Activated T-cell treated with anti-CD3 and anti-CD28 coated beads, Interleukin-2, amount 50 U/mL, for 4 hours (primary cell): ENCODE measurements at regions not wholly inside any gene's neighbourhood (a gene's known extent, or its start where the extent isn't known, plus 50 kb on each side); places are given as distances from the start of the nearest gene placed in this dataset.

ENCODE experiments used
- ATAC-seq, 2 donors: fragments of 200-7000 bp; cut with Tn5 transposase; one replicate each; pipeline ENCODE4 v1.10.0; 2021
- DNase-seq: peaks from one replicate; pipeline ENCODE4 v3.0.0-alpha.2; 2020
- H3K27me3 Mint-ChIP-seq: one replicate; pipeline ENCODE4 v1.8.0; 2021; ENCODE audit warnings: low read depth, mixed read lengths
- H3K36me3 Mint-ChIP-seq: one replicate; pipeline ENCODE4 v1.8.0; 2022; ENCODE audit warnings: mixed read lengths; ENCODE audit not compliant: insufficient read depth
- H3K4me1 Mint-ChIP-seq: one replicate; pipeline ENCODE4 v1.8.0; 2021; ENCODE audit warnings: low read depth, mixed read lengths
- H3K4me3 Mint-ChIP-seq: one replicate; pipeline ENCODE4 v1.8.0; 2021; ENCODE audit warnings: mild to moderate bottlenecking, moderate library complexity, mixed read lengths
- H3K9me3 Mint-ChIP-seq: one replicate; pipeline ENCODE4 v1.8.0; 2021; ENCODE audit warnings: mixed read lengths

DNA sequence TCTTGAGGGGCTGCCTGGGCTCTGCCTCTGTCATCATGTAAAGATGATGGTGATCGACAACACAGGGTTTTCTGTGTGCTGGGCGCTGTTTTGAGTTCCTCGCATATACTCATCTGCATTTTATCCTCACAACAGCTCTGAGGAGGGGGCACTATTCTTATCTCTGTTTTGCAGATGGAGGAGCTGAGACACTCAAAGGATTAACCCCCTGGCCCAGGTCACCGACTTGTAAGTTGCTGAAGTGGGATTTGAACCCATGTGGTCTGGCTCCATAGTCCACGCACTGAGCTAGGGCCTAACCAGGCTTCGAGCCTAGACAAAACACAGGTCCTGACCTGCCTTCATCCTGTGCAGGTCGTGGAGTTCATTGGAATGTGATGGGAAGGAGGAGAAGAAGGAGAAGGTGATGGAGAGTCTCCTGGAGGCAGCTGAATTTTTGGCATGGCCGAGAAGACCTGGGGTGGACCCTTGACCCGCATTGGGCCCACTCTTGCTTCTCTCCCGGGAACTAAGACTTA lies 140.0 kb downstream of the ASCL4 start:
- H3K27me3 Mint-ChIP-seq: peaks cover 61% of the 10 kb centered on the region
- no peak overlapping the region for H3K4me3 Mint-ChIP-seq
- no peaks in the 10 kb centered on the region for H3K9me3 Mint-ChIP-seq
- H3K4me1 Mint-ChIP-seq: peaks cover 4% of the 10 kb centered on the region
- no peak for ATAC-seq
- no peak for DNase-seq
- H3K36me3 Mint-ChIP-seq: no peaks in the 10 kb centered on the region

DNA sequence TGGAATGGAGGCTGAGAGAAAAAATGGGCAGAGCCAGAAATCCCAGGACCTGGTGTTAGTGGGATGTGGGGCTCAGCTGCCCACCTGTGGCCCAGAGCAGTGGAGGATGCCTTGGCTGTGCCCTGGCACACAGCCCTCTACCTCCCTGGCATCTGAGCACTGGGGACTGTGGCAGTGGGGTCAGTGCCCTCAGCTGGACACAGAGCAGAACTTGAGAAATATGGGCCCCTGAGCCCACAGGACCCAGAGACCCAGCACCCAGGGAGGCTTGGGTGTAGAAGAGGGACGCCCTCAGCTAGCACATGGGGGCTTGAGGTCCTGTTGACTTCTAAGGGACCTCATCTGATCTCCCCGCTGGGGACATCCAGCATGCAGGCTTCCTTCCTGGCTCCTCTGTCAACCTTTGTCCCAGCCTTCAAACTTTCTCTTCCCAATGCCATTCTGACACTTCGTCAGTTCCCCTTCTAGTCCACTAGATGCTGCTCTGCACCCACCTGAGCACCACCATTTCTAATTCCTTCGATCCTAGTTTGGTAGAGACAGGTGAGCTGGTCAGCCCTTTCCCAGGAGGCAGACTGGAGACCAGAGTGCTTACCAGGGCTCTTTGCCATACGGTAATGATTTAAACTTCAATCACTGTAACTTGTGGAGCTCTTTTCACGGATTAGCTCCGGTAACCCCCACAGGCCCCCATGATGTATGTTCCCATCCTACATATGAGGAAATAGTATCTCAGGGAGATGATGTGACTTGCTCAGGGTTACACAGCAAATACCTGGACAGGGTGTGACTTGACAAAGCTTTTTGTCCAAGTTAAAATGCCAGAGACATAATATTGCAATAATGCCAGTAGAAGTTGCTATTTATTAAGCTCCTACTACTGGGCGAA lies 143.7 kb downstream of the ASCL4 start:
- DNase-seq: no peak
- H3K4me1 Mint-ChIP-seq: no peaks in the 10 kb centered on the region
- ATAC-seq: no peak
- no peaks in the 10 kb centered on the region for H3K9me3 Mint-ChIP-seq
- H3K27me3 Mint-ChIP-seq: peaks cover 52% of the 10 kb centered on the region
- H3K4me3 Mint-ChIP-seq: no peak overlapping the region
- H3K36me3 Mint-ChIP-seq: no peaks in the 10 kb centered on the region

DNA sequence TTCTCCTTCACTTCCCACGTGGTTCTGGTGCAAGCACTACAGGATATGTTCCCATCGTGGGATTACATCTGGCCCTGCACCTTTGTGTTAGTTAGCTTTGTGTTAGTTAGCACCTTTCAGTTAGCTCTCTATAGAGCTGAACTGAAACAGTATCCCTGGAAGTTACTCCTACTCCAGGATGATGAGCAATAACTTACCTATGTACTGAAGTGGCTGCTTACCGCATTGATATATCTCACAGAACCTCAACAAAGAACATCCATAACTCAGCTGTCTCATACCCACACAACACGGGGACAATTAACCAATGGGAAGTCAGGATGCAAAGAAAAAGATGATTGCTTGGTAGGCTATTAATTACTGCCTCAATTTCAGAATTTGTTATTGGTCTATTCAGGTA lies 146.6 kb downstream of the ASCL4 start:
- Mint-ChIP-seq H3K27me3 (peaks cover 34% of the 10 kb centered on the region), H3K9me3 (no peaks in the 10 kb centered on the region), H3K36me3 (no peaks in the 10 kb centered on the region), H3K4me3 (no peak overlapping the region), H3K4me1 (no peaks in the 10 kb centered on the region)
- ATAC-seq (no peak), DNase-seq (no peak)

- Mint-ChIP-seq H3K9me3 (no peaks in the 10 kb centered on the region), H3K4me1 (no peaks in the 10 kb centered on the region), H3K4me3 (no peak overlapping the region), H3K27me3 (peaks cover 27% of the 10 kb centered on the region), H3K36me3 (no peaks in the 10 kb centered on the region)
- ATAC-seq: no peak
- DNase-seq: no peak
Observed at GRCh38 chr12:107925125-107925524, 150.6 kb downstream of the ASCL4 start.

GRCh38 chr12:107929436-107929835 lies 154.9 kb downstream of the ASCL4 start:
- Mint-ChIP-seq H3K27me3 (peaks cover 28% of the 10 kb centered on the region), H3K9me3 (no peaks in the 10 kb centered on the region), H3K4me3 (no peak overlapping the region), H3K36me3 (no peaks in the 10 kb centered on the region), H3K4me1 (no peaks in the 10 kb centered on the region)
- DNase-seq (no peak), ATAC-seq (no peak)

- Mint-ChIP-seq H3K4me3 (no peak overlapping the region), H3K36me3 (no peaks in the 10 kb centered on the region), H3K9me3 (no peaks in the 10 kb centered on the region), H3K4me1 (no peaks in the 10 kb centered on the region), H3K27me3 (peaks cover 33% of the 10 kb centered on the region)
- ATAC-seq: no peak
- DNase-seq: no peak
Observed at GRCh38 chr12:107931761-107932160, 157.3 kb downstream of the ASCL4 start.

DNA sequence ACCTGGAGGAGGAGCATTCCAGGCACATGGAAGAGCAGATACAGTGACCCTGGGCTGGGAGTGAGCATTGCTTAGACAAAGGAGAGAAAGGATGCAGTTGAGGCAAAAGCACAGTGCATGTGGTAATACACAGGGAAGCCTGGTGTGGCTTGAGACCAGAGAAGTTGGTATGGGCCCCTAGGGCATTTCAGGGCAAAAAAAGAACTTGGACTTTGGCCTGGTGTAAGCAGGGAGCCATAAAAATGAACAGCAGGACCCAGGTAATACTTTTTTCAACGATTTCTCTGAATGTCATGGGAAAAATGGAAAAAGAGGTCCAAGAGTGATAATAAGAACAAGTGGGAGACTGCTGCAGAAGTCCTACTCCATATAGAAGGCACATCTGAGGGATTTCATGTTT lies 163.9 kb downstream of the ASCL4 start:
- DNase-seq (no peak), ATAC-seq (no peak)
- H3K4me3 Mint-ChIP-seq: no peak overlapping the region
- no peaks in the 10 kb centered on the region for H3K4me1 Mint-ChIP-seq
- H3K27me3 Mint-ChIP-seq: peaks cover 24% of the 10 kb centered on the region
- peaks cover 18% of the 10 kb centered on the region for H3K9me3 Mint-ChIP-seq
- H3K36me3 Mint-ChIP-seq: no peaks in the 10 kb centered on the region

GRCh38 chr12:107948391-107948945 lies 174.0 kb downstream of the ASCL4 start:
- ATAC-seq (no peak), DNase-seq (no peak)
- Mint-ChIP-seq H3K9me3 (peaks cover 7% of the 10 kb centered on the region), H3K36me3 (no peaks in the 10 kb centered on the region), H3K27me3 (peaks cover 3% of the 10 kb centered on the region), H3K4me1 (no peaks in the 10 kb centered on the region), H3K4me3 (no peak overlapping the region)

- no peaks in the 10 kb centered on the region for H3K36me3 Mint-ChIP-seq
- H3K9me3 Mint-ChIP-seq: no peaks in the 10 kb centered on the region
- DNase-seq (no peak), ATAC-seq (no peak)
- no peaks in the 10 kb centered on the region for H3K4me1 Mint-ChIP-seq
- H3K4me3 Mint-ChIP-seq: no peak overlapping the region
- H3K27me3 Mint-ChIP-seq: peaks cover 14% of the 10 kb centered on the region
Observed at GRCh38 chr12:107951024-107951423, 176.5 kb downstream of the ASCL4 start.

GRCh38 chr12:107955966-107956643 lies 173.0 kb upstream of the WSCD2 start:
- Mint-ChIP-seq H3K9me3 (no peaks in the 10 kb centered on the region), H3K36me3 (no peaks in the 10 kb centered on the region), H3K4me3 (no peak overlapping the region), H3K27me3 (peaks cover 25% of the 10 kb centered on the region), H3K4me1 (no peaks in the 10 kb centered on the region)
- DNase-seq (no peak), ATAC-seq (no peak)

- H3K4me1 Mint-ChIP-seq: no peaks in the 10 kb centered on the region
- no peak overlapping the region for H3K4me3 Mint-ChIP-seq
- DNase-seq: no peak
- no peaks in the 10 kb centered on the region for H3K36me3 Mint-ChIP-seq
- ATAC-seq: no peak
- no peaks in the 10 kb centered on the region for H3K9me3 Mint-ChIP-seq
- H3K27me3 Mint-ChIP-seq: peaks cover 25% of the 10 kb centered on the region
Observed at GRCh38 chr12:107957459-107957858, 171.6 kb upstream of the WSCD2 start.

DNA sequence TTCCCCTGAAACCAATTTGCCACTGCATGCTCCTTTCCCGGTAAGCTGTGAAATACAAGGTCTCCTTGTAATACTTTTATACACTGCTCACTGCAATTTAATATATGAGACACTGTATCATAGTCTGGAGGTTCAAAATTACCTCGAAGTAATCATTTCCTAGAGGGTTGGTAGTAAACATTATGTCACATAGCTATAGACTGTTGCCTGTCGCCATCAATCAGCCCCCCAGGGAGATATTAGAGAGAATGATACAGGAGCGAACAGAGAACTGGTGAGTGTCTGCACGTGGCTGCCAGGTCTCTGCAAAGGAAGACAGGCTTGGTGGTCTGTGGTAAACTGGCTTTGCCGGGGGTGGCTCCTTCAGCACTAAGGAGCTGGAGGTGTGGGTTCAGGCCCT lies 165.5 kb upstream of the WSCD2 start:
- no peak for DNase-seq
- Mint-ChIP-seq H3K4me1 (no peaks in the 10 kb centered on the region), H3K36me3 (no peaks in the 10 kb centered on the region), H3K9me3 (no peaks in the 10 kb centered on the region), H3K4me3 (no peak overlapping the region), H3K27me3 (peaks cover 10% of the 10 kb centered on the region)
- ATAC-seq: no peak

GRCh38 chr12:107967170-107967569 lies 161.9 kb upstream of the WSCD2 start:
- Mint-ChIP-seq H3K36me3 (no peaks in the 10 kb centered on the region), H3K27me3 (peaks cover 6% of the 10 kb centered on the region), H3K4me1 (no peaks in the 10 kb centered on the region), H3K4me3 (no peak overlapping the region), H3K9me3 (no peaks in the 10 kb centered on the region)
- DNase-seq: no peak
- no peak for ATAC-seq

GRCh38 chr12:107973950-107974349 lies 155.1 kb upstream of the WSCD2 start:
- H3K4me3 Mint-ChIP-seq: no peak overlapping the region
- DNase-seq (no peak), ATAC-seq (no peak)
- H3K36me3 Mint-ChIP-seq: no peaks in the 10 kb centered on the region
- peaks cover 8% of the 10 kb centered on the region for H3K27me3 Mint-ChIP-seq
- H3K9me3 Mint-ChIP-seq: peaks cover 13% of the 10 kb centered on the region
- H3K4me1 Mint-ChIP-seq: no peaks in the 10 kb centered on the region

DNA sequence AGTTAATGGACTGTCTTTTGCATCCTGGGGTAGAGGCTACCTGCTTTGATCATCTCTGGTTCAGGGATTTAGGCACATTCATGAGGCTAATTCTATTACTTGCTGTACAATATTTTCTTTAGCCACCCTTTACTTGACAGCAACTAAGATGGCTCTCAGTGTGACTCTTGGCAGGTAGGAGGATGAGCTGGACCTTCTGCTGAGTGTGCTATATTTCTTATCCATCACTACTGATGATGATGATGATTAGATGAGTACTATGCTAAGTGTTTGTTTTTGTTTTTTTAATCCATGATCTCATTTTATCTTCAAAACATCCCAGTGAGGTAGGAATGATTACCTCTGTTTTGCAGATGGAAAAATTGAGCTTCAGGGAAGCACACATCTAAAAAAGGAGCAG lies 152.8 kb upstream of the WSCD2 start:
- peaks cover 13% of the 10 kb centered on the region for H3K9me3 Mint-ChIP-seq
- peaks cover 9% of the 10 kb centered on the region for H3K27me3 Mint-ChIP-seq
- H3K4me3 Mint-ChIP-seq: no peak overlapping the region
- no peaks in the 10 kb centered on the region for H3K36me3 Mint-ChIP-seq
- DNase-seq: no peak
- no peaks in the 10 kb centered on the region for H3K4me1 Mint-ChIP-seq
- ATAC-seq: no peak
